Fibroblast of skin of back (primary cell): ENCODE measurements at regions not wholly inside any gene's neighbourhood (a gene's known extent, or its start where the extent isn't known, plus 50 kb on each side); places are given as distances from the start of the nearest gene placed in this dataset.
A peak's percentile ranks its signal among the peaks of the same experiment; 100 is the strongest.
"Not testable (repeated sequence)": the region's sequence is repeated elsewhere in the genome, so short reads cannot be mapped to it uniquely, and the experiment has no call there.

Experiments used
- DNase-seq: peaks from one replicate; pipeline ENCODE4 v3.0.0-alpha.2; 2013

DNA sequence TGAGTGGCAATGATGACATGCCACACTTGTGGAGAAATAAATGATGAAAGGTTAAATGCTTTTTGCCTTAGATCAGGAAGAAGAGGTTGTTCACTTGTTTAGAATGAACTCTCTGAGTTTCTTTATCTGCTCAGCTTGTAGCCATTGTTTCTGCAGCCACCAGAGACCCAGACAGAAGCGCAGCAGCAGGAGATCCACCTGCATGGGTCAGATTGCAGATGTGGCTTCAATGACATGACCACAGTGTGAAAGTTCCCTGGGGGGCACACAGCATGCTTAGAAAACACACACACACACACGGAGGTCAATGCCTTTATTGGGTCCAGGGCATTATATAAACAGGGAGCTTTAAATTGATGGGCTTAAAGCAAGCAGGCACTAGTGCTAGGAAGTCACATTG, 129.0 kb upstream of the ZNF658 start:
- not testable (repeated sequence) for DNase-seq

DNA sequence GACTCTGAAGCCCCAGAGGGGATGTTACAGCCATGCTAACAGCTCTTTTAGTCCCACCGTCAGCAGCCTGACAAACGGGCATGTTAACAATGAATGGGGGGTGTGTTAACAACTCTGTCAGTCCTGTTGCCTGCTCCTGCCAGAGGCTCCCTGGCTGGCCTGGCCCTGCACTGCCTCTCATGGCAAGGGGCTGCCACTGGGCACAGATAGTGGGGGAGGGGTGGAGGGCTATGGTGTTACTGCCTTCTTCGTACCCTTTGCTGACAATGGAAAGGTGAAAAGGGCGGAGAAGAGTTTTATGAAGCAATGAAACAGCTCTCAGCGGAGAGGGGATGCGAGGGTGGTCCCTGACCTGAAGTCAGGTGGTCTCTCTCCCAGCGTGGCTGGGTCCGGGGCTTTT, 125.9 kb upstream of the ZNF658 start:
- not testable (repeated sequence) for DNase-seq

DNA sequence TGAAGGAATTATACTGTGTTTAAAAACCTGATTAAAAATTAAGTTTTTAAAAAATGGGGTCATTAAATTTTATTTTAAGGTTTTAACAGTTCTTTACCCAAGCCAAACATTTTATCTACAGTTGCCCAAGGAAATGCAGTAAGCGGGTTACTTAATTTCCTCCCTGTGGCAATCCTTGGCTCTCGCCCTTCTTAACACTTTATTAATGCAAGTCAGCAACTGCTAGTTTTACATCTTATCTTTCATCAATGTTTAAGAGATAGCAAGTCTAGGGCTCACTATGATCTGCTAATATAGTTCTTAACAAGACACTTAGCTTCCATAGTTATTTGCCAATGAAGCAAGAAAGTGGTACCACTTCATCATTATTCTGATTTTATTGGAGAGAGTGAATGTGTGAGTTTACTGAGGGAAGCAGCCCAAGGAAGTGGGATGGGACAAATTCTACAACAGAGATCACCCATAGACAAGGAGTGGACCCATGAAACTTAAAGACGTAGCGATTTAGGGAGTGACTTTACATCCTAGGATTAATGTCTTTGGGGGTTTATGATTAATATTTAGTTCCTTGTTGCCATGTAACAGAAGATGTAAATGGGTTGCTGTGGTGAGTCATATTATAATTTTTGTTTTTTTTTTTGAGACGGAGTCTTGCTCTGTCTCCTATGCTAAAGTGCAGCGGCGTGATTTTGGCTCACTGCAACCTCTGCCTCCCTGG, 120.4 kb upstream of the ZNF658 start:
- DNase-seq = not testable (repeated sequence)

DNA sequence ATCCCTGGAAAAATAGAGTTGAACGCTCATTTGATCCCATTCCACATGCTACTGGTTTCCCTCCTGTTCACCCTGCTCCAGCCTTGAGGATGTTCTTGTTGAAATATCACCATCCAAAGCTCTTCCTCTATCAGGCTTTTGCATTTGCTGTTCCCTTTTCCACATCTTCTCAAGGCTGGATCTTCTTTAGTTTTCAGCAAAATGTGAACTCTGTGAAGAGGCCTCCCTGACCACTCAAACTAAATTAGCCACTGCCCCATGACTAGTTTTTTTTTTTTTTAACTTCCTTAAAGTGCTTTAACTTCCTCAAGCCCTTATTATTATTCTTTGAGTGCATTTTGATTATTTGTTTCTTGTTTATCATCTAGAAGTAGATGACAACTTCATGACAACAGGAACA, 119.3 kb upstream of the ZNF658 start:
- not testable (repeated sequence) for DNase-seq

DNA sequence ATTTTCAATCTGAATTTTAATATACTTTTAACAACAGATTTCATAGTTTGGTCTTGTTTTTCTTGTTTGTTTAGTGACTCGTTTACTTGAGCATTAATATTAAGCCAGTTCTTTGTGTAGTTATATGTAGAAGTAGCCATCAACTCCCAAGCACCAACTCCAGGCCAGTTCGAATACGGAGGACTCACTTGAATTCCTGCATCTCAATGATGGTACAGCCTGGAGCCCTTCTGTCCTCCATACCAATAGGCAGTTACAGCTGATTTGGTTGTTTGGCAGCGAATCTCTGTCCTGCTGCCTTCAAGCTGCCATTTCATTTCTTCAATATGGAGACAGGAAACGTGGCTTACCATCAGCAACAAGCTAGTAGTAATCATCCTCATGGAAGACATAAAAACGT, 118.5 kb upstream of the ZNF658 start:
- not testable (repeated sequence) for DNase-seq

DNA sequence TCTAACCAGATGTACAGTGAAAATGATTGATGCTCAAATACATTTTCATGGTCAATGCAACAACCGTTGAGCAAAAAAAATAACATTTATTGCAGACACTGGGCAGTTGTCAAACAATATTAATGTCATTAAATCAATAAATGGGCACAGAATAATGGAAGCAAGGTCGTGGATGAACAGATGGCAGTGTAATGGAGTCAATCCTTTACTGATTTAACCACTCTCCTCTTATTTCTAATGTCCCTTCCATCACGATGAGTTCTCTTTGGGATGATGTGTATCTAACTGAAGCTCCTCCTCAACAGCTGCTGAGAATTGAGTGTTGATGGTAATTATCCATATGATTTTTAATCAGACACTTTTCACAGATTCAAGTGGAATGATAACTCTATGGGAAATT, 114.9 kb upstream of the ZNF658 start:
- not testable (repeated sequence) for DNase-seq

DNA sequence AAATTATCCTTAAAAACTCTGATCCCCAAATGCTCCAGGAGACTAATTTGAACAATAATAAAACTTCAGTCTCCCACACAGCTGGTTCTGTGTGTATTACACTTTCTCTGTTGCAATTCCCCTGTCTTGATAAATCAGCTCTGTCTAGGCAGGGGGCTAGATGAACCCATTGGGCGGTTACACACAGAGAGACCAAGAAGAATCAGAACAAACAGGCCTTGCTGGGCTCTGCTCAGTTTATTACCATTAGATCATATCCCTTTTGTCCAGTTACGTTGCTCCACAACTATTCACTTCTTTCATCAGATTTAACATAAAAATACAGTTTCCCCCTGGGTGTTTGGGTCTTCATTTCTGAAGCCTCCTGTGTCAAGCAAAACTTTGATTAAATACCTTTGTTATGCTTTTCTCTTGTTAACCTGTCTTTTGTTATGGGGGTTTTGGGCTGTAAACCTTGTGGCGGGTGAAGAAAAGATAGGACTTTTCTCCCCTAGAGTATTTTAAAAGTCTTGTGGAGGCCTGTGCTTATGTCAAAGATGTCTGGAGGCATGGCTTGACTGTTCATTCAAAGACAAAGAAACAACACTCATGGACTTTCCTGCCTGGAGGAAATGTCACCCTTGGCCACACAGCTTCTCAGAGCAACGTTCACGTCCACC, 109.3 kb upstream of the ZNF658 start:
- not testable (repeated sequence) for DNase-seq

DNA sequence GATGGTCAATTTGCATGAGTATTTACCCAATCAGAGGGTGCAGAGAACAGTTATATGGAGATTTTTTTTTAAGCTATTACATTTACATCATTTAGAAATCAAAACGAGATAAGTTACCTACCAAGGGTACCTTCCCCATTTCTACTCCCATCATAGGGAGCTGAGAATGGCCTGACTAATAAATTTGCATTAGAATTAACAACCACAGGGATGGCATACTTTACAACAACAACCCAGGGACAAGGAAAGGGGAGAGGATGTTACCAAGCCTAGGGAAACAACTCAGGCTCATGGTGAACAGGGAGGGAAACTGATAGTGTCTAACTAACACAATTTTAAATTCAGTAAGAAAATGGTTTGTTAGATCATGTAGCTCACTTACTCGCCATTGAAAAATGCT, 105.8 kb upstream of the ZNF658 start:
- DNase-seq = not testable (repeated sequence)

DNA sequence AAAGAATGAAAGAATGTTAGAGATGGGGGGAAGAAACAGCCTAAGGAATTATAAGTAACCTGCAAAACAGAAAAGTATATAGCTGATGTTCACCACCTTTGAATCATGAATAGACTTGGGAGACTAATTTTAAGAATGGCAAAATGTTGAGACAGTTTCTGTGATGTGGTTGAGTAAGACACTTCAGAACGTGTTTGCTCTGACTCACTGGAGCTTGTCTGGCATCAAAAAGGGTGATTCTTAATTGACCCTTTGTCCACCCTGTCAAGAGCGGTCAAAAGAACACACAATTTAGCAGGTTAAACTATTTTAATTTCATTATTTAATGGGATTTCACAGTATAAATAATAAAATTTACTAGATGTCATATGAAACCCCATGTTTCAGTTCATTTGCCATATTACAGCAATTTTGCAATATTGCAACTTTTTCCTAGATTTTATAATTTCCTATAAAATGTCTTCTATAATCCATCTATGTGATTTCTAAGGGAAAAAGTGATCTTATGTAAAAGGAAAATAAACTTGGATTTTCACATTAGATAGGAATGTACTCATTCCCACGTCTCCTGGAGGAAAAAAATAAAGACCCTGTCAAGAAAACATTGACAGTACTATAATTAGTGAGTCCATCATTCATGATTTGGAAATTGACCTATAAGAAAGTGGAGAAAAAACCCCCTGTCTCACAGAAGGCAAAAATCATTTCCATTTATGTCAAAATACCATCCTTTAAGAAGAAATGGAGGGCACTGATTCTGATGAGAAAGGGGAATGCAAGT, 104.6 kb upstream of the ZNF658 start:
- DNase-seq = not testable (repeated sequence)

DNA sequence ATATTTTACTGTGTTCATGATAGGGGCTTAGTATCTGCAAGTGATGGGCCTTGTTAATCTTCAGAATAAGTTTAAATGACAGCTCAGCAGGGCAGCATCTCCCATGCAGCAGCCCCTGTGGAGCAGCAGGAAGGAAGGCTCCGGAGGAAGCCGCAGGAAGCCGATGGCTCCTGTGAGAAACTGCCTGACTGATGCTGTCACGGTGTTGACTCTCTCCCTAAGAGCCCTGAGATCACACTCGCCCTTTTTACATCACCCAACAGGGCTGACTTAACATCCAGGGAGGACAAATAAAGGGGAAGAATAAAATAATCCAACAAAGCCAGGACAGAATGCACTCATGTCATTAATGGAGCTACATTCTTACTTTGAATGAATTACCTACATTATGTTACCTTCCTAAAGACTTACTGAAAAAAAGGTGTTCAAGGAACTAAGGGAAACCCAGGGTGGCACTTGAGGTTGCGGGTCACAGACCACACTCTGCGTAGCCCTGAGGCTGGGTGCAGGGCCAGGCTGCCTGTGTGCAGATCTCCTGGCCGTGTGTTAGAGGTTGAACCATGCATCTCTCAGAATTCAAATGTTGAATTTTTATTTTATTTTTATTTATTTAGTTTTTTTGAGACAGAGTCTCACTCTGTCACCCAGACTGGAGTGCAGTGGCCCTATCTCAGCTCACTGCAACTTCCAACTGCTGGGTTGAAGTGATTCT, 102.5 kb upstream of the ZNF658 start:
- peak; percentile 35 for DNase-seq

DNA sequence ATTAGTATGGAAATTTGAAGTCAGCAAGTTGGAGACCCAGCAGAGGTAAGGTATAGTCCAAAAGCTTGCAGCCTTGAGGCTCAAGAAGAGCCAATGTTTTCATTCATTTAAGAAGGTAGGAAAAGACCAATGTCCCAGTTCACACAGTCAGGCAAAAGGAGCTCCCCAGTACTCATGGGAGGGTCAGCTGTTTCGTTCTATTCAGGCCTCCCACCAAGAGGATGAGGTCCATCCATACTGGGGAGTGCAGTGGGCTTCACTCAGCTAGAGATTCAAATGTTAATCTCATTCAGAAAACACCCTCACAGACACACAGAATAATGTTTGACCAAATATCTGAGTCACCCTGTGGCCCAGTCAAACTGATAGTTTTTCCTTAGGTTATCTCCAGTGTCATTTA, 96.9 kb upstream of the ZNF658 start:
- not testable (repeated sequence) for DNase-seq

DNA sequence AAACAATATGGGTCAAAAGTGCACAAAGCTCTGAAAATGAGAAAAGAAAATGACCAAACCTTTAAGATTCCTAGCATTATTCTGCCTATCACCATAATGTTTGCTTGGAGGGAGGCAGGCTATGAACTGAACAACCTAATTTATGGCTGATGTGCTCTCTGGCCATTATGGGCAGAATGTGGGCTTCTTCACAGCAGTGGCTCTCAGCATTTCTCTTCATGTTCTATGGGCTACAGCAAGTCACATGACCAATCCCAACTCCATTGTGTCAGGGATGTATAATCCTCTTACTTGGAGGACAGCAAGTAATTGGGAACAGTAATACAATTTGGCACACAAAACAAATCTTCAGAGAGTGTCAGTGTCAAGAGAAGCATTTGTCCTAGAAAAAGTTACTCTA, 90.3 kb upstream of the ZNF658 start:
- not testable (repeated sequence) for DNase-seq

DNA sequence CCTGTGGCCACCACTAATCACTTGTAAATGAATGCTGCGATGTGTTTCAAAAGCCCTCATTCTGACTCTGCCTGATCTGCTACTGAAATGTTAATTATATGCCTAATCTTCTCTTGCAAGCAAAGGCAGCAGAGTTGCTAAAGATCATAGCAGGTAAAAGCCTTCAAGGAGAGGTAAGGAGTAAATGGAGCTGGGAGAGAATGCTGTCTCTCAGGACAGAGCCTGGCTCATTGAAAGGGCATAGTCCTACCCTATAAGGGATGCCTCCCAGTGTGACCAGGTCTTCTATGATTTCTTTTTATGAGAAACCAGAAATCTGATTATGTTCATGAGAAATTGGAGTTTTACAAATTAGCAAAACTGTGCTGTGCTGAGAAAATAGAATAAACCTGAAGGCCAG, 88.2 kb upstream of the ZNF658 start:
- DNase-seq = not testable (repeated sequence)

DNA sequence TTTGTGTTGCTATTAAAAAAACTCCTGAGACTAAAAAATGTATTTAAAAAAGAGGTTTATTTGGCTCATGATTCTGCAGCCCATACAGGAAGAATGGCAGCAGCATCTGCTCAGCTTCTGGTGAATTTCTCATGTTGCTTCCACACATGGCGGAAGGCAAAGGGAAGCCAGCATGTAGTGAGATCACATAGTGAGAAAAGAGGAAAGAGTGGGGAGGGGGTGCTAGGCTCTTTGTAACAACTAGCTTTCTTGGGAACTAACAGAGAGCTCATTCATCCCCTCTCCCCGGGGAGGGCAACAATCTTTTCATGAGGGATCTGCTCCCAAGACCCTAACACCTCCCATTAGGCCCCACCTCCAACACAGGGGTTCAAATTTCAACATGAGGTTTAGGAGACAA, 87.6 kb upstream of the ZNF658 start:
- DNase-seq = not testable (repeated sequence)

DNA sequence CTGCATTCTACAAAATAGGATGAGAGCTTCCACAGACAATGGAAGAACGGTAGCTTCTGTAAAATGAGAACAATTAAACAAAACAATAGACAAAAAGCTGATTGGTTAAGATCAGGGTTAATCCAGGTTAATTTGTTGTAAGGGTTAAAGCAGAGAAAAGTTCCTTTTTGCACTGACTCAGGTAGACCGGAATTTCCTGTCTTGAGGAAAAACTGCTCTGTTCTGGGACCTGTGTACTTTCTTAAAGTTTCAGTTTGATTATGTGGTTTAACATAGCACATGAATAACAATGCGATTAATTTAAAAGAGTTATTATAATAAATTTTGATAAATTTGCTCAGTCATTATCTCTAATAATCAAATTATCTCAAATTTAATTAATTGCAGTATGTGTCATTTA, 86.5 kb upstream of the ZNF658 start:
- not testable (repeated sequence) for DNase-seq

DNA sequence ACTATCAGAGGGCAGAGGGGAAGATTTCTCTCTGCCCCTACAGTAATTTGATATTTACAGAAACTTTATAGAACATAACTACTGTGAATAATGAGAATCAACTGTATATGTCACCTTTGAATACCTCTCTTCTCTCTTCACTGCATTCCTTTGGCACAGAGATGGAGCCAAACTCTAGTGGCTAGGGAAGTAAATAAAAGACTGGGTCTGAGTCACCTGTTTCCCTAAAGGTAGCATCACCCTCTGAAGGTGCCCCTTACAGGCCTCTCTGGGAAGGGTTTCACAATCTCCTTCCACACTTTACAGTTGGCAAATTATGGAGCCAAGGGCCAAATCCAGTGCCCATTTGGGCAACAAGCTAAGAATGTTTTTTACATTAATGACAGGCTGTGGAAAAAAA, 81.0 kb upstream of the ZNF658 start:
- DNase-seq = not testable (repeated sequence)

DNA sequence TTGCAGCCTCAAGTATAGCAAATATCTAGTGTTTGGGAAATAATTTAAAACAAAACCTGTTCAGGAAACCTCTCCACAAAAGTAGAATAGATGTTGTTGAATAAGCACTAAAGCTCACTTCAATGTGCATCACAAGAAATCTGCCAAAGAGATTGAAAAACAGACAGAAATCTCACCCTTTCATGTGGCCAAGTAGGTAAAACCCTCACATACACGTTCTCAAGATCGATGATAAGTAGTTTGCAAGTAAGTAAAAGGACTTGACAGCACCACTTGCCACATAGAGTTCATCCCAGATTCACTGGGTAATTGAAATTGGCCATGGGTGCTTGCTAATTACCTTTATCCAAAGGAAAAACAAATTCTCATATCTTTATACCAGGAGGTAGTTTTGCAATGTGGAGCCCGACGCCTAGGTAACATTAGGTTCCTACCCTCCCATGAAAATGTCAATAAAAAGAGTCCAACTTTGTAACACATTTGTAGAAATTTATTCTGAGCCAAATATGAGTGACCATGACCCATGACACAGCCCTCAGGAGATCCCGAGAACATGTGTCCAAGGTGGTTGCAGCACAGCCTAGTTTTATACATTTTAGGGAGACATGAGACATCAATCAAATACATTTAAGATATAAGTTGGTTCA, 80.4 kb upstream of the ZNF658 start:
- not testable (repeated sequence) for DNase-seq

DNA sequence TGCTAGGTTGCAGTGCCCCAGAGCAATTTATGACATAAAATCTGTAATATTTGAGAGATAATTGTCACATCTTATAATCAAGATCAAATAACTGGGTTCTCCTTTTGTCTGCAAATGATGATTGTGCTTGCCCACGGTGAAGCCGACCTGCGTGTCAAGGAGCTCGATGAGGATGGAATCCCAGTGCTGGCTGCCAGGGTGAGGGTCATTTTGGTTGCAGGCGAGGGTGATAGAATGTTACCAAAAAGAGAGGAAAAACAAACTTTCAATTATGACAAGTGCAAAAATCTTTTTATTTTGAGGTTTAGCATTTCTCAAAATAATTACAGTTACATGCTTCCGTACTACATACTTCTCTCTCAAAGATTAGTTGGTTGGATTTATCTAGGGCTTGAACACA, 76.4 kb upstream of the ZNF658 start:
- not testable (repeated sequence) for DNase-seq

DNA sequence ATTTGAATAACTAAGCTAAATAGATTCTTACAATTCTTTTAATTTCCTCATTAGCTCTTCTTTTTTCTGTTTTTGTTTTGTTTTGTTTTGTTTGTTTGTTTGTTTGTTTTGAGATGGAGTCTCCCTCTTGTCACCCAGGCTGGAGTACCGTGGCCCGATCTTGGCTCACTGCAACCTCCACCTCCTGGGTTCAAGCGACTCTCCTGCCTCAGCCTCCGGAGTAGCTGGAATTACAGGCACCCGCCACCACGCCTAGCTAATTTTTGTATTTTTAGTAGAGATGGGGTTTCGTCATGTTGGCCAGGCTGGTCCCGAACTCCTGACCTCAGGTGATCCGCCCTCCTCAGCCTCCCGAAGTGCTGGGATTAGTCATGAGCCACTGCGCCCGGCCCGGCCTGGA, 70.7 kb upstream of the ZNF658 start:
- not testable (repeated sequence) for DNase-seq

DNA sequence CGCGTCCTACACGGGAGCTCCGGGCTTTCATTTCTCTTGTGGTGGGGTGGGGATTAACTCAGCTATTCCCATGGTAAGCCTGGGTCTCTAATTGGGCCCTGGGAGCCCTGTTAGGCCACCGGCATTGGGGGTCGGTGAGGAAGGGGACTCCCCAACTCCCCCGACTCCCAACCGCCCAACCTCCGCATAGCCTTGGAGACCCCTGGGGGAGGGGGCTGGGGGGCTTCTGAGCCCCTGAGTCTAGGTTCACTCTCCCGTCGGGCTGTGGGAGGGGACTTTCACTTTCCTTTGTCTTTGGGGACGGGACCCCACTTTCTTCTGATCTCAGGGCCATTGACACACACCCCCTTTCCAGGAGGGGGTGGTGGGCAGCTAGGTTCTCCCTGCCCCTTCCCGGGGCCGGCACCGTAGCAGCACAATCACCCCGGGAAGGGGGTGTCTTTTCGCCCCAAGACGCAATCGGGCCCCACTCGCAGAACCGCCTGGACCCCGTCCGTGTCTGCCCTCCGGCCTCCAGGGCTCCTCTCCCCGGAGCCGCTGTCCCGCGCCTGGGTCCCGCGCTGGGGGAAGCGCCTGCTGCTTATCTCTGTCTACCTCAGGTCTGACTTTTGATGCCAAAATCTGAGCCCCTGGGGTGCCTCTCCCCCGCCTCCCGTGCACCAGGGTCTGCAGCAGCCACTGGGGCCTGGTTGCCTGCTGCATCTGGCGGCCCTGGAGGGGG, 69.6 kb upstream of the ZNF658 start:
- DNase-seq = not testable (repeated sequence)

DNA sequence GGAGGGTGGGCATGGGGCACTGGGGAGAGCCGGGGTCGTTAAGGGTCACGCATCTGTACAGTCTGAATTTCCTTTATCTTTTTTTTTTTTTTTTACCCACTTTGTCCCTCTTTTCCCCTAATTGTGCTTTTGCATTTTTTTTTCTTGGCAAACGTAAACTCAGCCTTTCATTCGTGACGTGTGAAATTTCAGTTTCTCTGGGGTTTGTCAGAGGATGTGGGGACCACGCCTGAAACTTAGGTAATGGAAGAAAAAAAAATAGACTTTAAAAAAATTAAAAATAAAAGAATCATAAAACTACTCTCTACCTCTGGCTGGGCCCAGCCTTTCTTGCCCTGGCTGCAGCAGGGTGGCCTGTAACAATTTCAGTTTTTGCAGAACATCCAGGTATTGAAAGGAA, 68.3 kb upstream of the ZNF658 start:
- not testable (repeated sequence) for DNase-seq
